Kidney (tissue), 13 donors: ENCODE measurements at regions not wholly inside any gene's neighbourhood (a gene's known extent, or its start where the extent isn't known, plus 50 kb on each side); places are given as distances from the start of the nearest gene placed in this dataset.

Experiments used
- DNase-seq, 5 donors: peaks; one replicate each; pipeline ENCODE4 v3.0.0-alpha.2; 2013 to 2020
- FAIRE-seq: peaks from 2 replicates; lab custom pipeline; 2012; peaks lifted over from hg19 to GRCh38; lab: Jason Lieb, UNC
- H3K27ac ChIP-seq, 2 donors: one replicate each; pipeline ENCODE4 v1.7.0; 2013; ENCODE audit warnings: low read depth in 2 of 2, low read length in 2 of 2, inconsistent platforms in 1 of 2
- H3K27me3 ChIP-seq: one replicate; pipeline ENCODE4 v1.7.1; 2013; ENCODE audit warnings: low read length, inconsistent platforms; ENCODE audit not compliant: control insufficient read depth, insufficient read depth
- H3K36me3 ChIP-seq, 3 donors: one replicate each; pipeline versions ENCODE4 v1.7.0 to v1.7.1; 2013; ENCODE audit warnings: low read length in 3 of 3, control low read depth in 1 of 3, inconsistent platforms in 1 of 3; ENCODE audit not compliant: insufficient read depth in 3 of 3, control insufficient read depth in 2 of 3
- H3K4me1 ChIP-seq, 3 donors: one replicate each; pipeline versions ENCODE4 v1.7.0 to v1.7.1; 2013; ENCODE audit warnings: low read length in 3 of 3, inconsistent platforms in 1 of 3, low read depth in 1 of 3; ENCODE audit not compliant: control insufficient read depth in 2 of 3, insufficient read depth in 2 of 3
- H3K4me3 ChIP-seq, 3 donors: one replicate each; pipeline versions ENCODE4 v1.7.0 to v1.8.1; 2013; ENCODE audit warnings: low read length in 3 of 3, control low read depth in 1 of 3, inconsistent platforms in 1 of 3
- H3K9ac ChIP-seq, 3 donors: one replicate each; pipeline versions ENCODE4 v1.7.0 to v1.7.1; 2013; ENCODE audit warnings: low read length in 3 of 3, control low read depth in 1 of 3, inconsistent platforms in 1 of 3
- H3K9me3 ChIP-seq, 3 donors: one replicate each; pipeline versions ENCODE4 v1.7.0 to v1.7.1; 2013; ENCODE audit warnings: low read length in 3 of 3, control low read depth in 1 of 3, inconsistent platforms in 1 of 3; ENCODE audit not compliant: control insufficient read depth in 2 of 3, insufficient read depth in 1 of 3
- intact Hi-C: fragments of 100-400 bp; cut with DNase I; formaldehyde crosslinking; loops from one replicate; pipeline ENCODE4 v1.11.1; 2022
- TF ChIP-seq, protein P1 (sequence below): IDR thresholded peaks from 3 replicates; pipeline ENCODE4 v1.5.1; 2012; ENCODE audit warnings: mild to moderate bottlenecking, moderate library complexity, borderline replicate concordance; ENCODE audit not compliant: insufficient read depth; ENCODE audit errors: extremely low read depth
- donor health status: control.
- donor health status: control.
- donor health status: control.
- donor health status: control.
- donor health status: control.
- donor health status: DM: yes; HTN: yes; CAD: no.
- donor health status: Normal renal cell carcinoma (clear cell type).

DNA sequence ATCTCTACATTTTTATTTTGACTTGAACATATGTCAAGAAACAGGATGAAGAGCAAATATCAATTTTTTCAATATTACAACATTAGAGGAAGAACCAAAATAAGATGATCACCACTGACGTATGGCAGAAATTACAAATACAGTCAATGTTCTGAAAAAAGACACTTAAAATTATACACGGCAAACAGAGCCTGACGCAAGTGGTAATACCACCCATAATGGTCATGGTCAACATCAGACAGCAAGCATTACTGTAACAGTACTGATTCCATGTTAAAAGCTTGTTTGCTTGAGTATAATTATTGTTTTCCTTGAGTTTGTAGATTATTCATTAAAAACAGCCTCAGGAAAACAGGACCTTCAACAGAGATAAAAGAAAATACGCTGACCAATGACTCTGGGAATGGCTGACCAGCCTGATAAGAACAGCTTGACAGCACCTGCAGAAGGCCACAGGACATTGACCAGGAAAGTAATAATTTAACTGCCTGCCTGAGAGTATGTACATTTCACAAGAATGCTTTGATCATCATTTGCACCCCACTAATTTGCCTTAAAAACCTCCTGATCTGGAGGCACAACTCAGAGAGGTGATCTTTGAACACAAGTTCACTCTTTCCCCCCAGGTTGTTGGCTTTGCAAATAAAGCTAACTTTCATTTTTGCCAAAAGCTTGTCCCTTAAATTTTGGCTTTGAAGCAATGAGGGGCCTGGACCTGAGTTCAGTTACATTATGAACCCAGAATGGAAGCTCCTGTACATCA lies 187.3 kb downstream of the IPO8 start:
- Histone ChIP-seq H3K27ac (no peak overlapping the region), H3K27me3 (no peaks in the 10 kb centered on the region), H3K4me1 (no peaks in the 10 kb centered on the region), H3K9me3 (no peaks in the 10 kb centered on the region), H3K36me3 (no peaks in the 10 kb centered on the region), H3K9ac (no peak overlapping the region), H3K4me3 (no peak overlapping the region)
- TF ChIP-seq, protein P1, sequence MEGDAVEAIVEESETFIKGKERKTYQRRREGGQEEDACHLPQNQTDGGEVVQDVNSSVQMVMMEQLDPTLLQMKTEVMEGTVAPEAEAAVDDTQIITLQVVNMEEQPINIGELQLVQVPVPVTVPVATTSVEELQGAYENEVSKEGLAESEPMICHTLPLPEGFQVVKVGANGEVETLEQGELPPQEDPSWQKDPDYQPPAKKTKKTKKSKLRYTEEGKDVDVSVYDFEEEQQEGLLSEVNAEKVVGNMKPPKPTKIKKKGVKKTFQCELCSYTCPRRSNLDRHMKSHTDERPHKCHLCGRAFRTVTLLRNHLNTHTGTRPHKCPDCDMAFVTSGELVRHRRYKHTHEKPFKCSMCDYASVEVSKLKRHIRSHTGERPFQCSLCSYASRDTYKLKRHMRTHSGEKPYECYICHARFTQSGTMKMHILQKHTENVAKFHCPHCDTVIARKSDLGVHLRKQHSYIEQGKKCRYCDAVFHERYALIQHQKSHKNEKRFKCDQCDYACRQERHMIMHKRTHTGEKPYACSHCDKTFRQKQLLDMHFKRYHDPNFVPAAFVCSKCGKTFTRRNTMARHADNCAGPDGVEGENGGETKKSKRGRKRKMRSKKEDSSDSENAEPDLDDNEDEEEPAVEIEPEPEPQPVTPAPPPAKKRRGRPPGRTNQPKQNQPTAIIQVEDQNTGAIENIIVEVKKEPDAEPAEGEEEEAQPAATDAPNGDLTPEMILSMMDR, result no peak
- intact Hi-C loops, result no loop called here
- DNase-seq, result no peak
- no peak for FAIRE-seq

DNA sequence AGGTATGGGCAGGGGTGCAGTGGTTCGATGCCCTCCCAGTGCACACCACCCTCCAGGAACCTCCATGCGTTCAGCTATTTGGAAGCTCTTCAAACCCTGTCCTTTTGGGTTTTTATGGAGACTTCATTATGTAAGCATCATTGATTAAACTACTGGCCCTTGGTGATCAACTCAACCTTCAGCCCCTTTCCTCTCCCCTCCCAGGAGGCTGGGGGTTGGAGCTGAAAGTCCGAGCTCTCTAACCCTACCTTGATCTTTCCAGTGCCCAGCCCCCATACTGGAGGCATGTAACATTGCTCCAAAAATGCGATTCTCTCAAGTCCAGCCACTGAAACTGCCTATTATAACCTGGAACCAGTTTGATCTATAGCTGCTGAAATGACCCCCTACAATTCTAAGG lies 188.1 kb downstream of the IPO8 start:
- no peak overlapping the region for H3K4me3 ChIP-seq
- TF ChIP-seq, protein P1, result no peak
- no peaks in the 10 kb centered on the region for H3K36me3 ChIP-seq
- no peaks in the 10 kb centered on the region for H3K4me1 ChIP-seq
- intact Hi-C loops, result no loop called here
- no peaks in the 10 kb centered on the region for H3K27me3 ChIP-seq
- H3K27ac ChIP-seq, result no peak overlapping the region
- no peak for DNase-seq
- no peak overlapping the region for H3K9ac ChIP-seq
- no peak for FAIRE-seq
- H3K9me3 ChIP-seq, result no peaks in the 10 kb centered on the region

DNA sequence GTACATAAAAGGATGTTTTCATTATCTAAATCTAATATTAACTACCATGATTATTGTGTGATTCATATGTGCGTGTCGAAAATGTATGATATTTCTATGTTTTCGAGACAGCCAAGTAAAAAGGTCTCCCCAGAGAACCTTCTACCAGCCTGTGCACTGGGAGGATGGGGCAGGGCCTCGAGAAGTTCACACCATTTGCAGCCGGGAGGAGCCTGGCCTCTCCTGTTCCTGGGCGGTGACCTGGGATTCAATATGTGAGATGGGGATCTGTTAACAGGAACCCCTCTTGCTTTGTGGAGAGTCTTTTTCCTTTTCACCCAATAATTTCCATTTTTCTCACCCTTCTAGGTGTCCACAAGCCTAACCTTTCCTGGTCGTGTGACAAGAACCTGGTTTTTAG lies 189.3 kb downstream of the IPO8 start:
- H3K4me3 ChIP-seq, result no peak overlapping the region
- TF ChIP-seq, protein P1, result no peak
- FAIRE-seq (no peak), DNase-seq (no peak)
- H3K27ac ChIP-seq, result no peak overlapping the region
- no peaks in the 10 kb centered on the region for H3K9me3 ChIP-seq
- no peaks in the 10 kb centered on the region for H3K36me3 ChIP-seq
- intact Hi-C loops, result no loop called here
- no peaks in the 10 kb centered on the region for H3K27me3 ChIP-seq
- H3K4me1 ChIP-seq, result no peaks in the 10 kb centered on the region
- H3K9ac ChIP-seq, result no peak overlapping the region
